Keratinocyte (primary cell): ENCODE measurements at regions not wholly inside any gene's neighbourhood (a gene's known extent, or its start where the extent isn't known, plus 50 kb on each side); places are given as distances from the start of the nearest gene placed in this dataset.

Experiments
- DNase-seq: peaks from one replicate; pipeline ENCODE4 v3.0.0-alpha.2; 2011; ENCODE audit warnings: low read depth, missing footprints, low spot score
- FAIRE-seq: peaks from 2 replicates; lab custom pipeline; 2011; peaks lifted over from hg19 to GRCh38; lab: Jason Lieb, UNC
- H2AFZ ChIP-seq: 2 replicates; pipeline ENCODE4 v1.6.0; 2012; ENCODE audit warnings: low read length, control low read depth, inconsistent platforms; ENCODE audit not compliant: control insufficient read depth
- H3K27ac ChIP-seq: 2 replicates; pipeline ENCODE4 v1.5.1; 2011; ENCODE audit warnings: low read length; ENCODE audit not compliant: control insufficient read depth, insufficient read depth
- H3K27me3 ChIP-seq: 3 replicates; pipeline ENCODE4 v1.6.0; 2011; ENCODE audit warnings: low read length; ENCODE audit not compliant: control insufficient read depth, insufficient read depth; ENCODE audit errors: extremely low read depth
- H3K36me3 ChIP-seq, 2 experiments: 2 replicates in 1 of 2; 3 replicates in 1 of 2; pipeline ENCODE4 v1.5.1; 2011; ENCODE audit warnings: low read length in 2 of 2, mild to moderate bottlenecking in 1 of 2; ENCODE audit not compliant: control insufficient read depth in 2 of 2, insufficient read depth in 2 of 2; ENCODE audit errors: extremely low read depth in 1 of 2
- H3K4me1 ChIP-seq: 3 replicates; pipeline ENCODE4 v1.5.1; 2011; ENCODE audit warnings: low read length; ENCODE audit not compliant: control insufficient read depth, insufficient read depth; ENCODE audit errors: extremely low read depth
- H3K4me2 ChIP-seq: 3 replicates; pipeline ENCODE4 v1.6.0; 2011; ENCODE audit warnings: low read depth, low read length; ENCODE audit not compliant: control insufficient read depth, insufficient read depth; ENCODE audit errors: extremely low read depth
- H3K4me3 ChIP-seq, 3 experiments: fragments of 200-600 bp in 1 of 3; sonication (generic) in 1 of 3; 2 replicates in 2 of 3; 3 replicates in 1 of 3; pipeline ENCODE4 v1.5.1; 2011 to 2016; ENCODE audit warnings: low read length in 3 of 3, mild to moderate bottlenecking in 3 of 3, control low read depth in 2 of 3, inconsistent platforms in 1 of 3, low read depth in 1 of 3, mixed read lengths in 1 of 3, mixed run types in 1 of 3, moderate library complexity in 1 of 3; ENCODE audit not compliant: control insufficient read depth in 2 of 3, insufficient read depth in 2 of 3; ENCODE audit errors: extremely low read depth in 1 of 3
- H3K79me2 ChIP-seq: 2 replicates; pipeline ENCODE4 v1.6.0; 2012; ENCODE audit warnings: low read length; ENCODE audit not compliant: control insufficient read depth, insufficient read depth
- H3K9ac ChIP-seq: 3 replicates; pipeline ENCODE4 v1.6.0; 2011; ENCODE audit warnings: low read length; ENCODE audit not compliant: control insufficient read depth, insufficient read depth; ENCODE audit errors: extremely low read depth
- H3K9me1 ChIP-seq: 3 replicates; pipeline ENCODE4 v1.6.0; 2011; ENCODE audit warnings: low read length; ENCODE audit not compliant: control insufficient read depth, insufficient read depth; ENCODE audit errors: extremely low read depth
- H3K9me3 ChIP-seq: 2 replicates; pipeline ENCODE4 v1.5.1; 2012; ENCODE audit warnings: low read depth, low read length; ENCODE audit not compliant: control insufficient read depth
- H4K20me1 ChIP-seq: 3 replicates; pipeline ENCODE4 v1.6.0; 2011; ENCODE audit warnings: low read length; ENCODE audit not compliant: control insufficient read depth, insufficient read depth; ENCODE audit errors: extremely low read depth
- EZH2 ChIP-seq: IDR thresholded peaks from one replicate; pipeline ENCODE4 v1.6.1; 2012; ENCODE audit warnings: inconsistent platforms, mild to moderate bottlenecking, low read length, moderate library complexity
- dilution Hi-C: fragments of 300-500 bp; cut with MboI; formaldehyde crosslinking; loops from one replicate; pipeline ENCODE4 v1.7.0; 2020; ENCODE audit warnings: low sequenced_read_pairs; ENCODE audit not compliant: extremely low pct_ligation_motif_present
- TF ChIP-seq, protein P1 (sequence below), 3 experiments: IDR thresholded peaks in 1 of 3; conservative IDR thresholded peaks in 1 of 3; optimal IDR thresholded peaks in 1 of 3; 2 replicates in 2 of 3; 3 replicates in 1 of 3; pipeline versions ENCODE3 to v1.5.1; 2011; ENCODE audit warnings: low read length in 3 of 3, mild to moderate bottlenecking in 3 of 3, moderate library complexity in 2 of 3, control low read depth in 1 of 3, inconsistent platforms in 1 of 3; ENCODE audit not compliant: insufficient read depth in 2 of 3; ENCODE audit errors: extremely low read depth in 1 of 3

DNA sequence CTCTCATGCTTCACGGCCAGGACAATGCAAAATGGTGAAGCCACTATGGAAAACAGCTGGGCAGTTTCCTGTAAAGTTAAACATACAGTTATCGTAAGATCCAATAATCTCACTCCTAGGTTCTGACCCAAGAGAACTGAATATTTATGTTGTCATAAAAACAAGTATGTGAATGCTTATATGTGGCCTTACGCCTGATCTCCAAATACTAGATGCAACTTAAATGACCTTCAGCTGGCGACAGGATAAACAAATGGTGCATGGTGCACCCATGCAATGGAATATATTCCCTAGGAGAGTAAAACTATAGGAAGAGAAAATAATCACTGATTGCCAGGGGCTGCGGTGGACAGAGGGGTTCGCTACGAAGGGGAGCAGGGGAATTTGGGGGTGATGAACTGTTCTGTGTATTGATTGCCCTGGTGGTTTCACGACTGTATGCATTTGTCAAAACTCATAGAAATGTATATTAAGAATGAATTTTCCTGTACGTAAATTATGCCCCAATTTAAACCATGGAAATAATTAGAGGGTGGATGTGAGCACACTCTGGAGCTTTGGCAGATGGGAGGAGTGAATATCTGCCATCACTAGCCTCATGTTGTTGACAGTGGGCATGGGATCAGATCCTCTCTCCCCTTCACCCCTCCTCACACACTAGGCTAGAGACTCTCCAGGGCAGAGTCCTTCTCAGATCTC is 100.8 kb upstream of the MYCN start:
- FAIRE-seq (no peak), DNase-seq (no peak)
- H3K4me3 ChIP-seq: no peak overlapping the region
- dilution Hi-C loops: no loop called here
- H3K36me3 ChIP-seq: no peaks in the 10 kb centered on the region
- H2AFZ ChIP-seq: no peak overlapping the region
- no peak overlapping the region for H3K4me2 ChIP-seq
- H3K27ac ChIP-seq: no peak overlapping the region
- no peaks in the 10 kb centered on the region for H3K9me3 ChIP-seq
- H3K27me3 ChIP-seq: no peaks in the 10 kb centered on the region
- no peaks in the 10 kb centered on the region for H4K20me1 ChIP-seq
- H3K79me2 ChIP-seq: no peaks in the 10 kb centered on the region
- no peak for TF ChIP-seq EZH2
- TF ChIP-seq, protein P1, sequence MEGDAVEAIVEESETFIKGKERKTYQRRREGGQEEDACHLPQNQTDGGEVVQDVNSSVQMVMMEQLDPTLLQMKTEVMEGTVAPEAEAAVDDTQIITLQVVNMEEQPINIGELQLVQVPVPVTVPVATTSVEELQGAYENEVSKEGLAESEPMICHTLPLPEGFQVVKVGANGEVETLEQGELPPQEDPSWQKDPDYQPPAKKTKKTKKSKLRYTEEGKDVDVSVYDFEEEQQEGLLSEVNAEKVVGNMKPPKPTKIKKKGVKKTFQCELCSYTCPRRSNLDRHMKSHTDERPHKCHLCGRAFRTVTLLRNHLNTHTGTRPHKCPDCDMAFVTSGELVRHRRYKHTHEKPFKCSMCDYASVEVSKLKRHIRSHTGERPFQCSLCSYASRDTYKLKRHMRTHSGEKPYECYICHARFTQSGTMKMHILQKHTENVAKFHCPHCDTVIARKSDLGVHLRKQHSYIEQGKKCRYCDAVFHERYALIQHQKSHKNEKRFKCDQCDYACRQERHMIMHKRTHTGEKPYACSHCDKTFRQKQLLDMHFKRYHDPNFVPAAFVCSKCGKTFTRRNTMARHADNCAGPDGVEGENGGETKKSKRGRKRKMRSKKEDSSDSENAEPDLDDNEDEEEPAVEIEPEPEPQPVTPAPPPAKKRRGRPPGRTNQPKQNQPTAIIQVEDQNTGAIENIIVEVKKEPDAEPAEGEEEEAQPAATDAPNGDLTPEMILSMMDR (optimal IDR thresholded peaks at IDR 0.05 in 1 of 3, IDR thresholded peaks at IDR 0.05 in 1 of 3, conservative IDR thresholded peaks at IDR 0.05 in 1 of 3; ENCODE audit: extremely low read depth in 1 of 3, insufficient read depth in 2 of 3, low read length in 3 of 3): no peak
- H3K4me1 ChIP-seq: peaks cover 4% of the 10 kb centered on the region
- no peaks in the 10 kb centered on the region for H3K9me1 ChIP-seq
- H3K9ac ChIP-seq: no peak overlapping the region

DNA sequence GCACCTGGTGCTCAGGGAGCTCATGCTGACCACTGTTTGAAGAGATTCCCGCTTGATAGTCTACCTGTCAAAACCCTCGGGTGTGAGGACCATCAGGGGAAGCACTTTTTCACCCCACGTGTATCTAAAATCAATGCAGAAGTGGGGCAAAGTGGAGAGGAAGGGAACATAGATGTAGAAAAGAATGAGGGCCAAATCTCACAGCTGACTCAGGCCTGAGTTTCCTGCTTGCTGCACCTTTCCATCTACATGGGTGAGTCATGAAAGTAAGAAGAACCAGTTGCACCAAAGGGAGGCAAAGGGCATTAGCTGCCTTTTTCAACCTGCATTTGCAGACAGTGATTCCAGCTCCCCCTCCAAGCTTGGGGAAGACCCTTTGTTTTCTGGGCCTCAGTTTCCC is 100.2 kb upstream of the MYCN start:
- H3K79me2 ChIP-seq: no peaks in the 10 kb centered on the region
- no peak overlapping the region for H3K4me3 ChIP-seq
- no peaks in the 10 kb centered on the region for H4K20me1 ChIP-seq
- H3K27me3 ChIP-seq: no peaks in the 10 kb centered on the region
- no peak overlapping the region for H3K9ac ChIP-seq
- no peak overlapping the region for H3K4me2 ChIP-seq
- dilution Hi-C loops: no loop called here
- peaks cover 4% of the 10 kb centered on the region for H3K4me1 ChIP-seq
- H3K27ac ChIP-seq: no peak overlapping the region
- no peak for DNase-seq
- no peaks in the 10 kb centered on the region for H3K9me1 ChIP-seq
- TF ChIP-seq, protein P1 (optimal IDR thresholded peaks at IDR 0.05 in 1 of 3, IDR thresholded peaks at IDR 0.05 in 1 of 3, conservative IDR thresholded peaks at IDR 0.05 in 1 of 3; ENCODE audit: extremely low read depth in 1 of 3, insufficient read depth in 2 of 3, low read length in 3 of 3): no peak
- no peak for TF ChIP-seq EZH2
- no peaks in the 10 kb centered on the region for H3K9me3 ChIP-seq
- H3K36me3 ChIP-seq: no peaks in the 10 kb centered on the region
- no peak overlapping the region for H2AFZ ChIP-seq
- FAIRE-seq: no peak
